ENCODE measurements at regions not wholly inside any gene's neighbourhood (a gene's known extent, or its start where the extent isn't known, plus 50 kb on each side); places are given as distances from the start of the nearest gene placed in this dataset.
A peak's percentile ranks its signal among the peaks of the same experiment; 100 is the strongest.

- Histone ChIP-seq H2AFZ (ENCODE audit: low read length) (no peak overlapping the region), H3K4me2 (ENCODE audit: low read depth, low read length) (no peak overlapping the region), H3K36me3 (replicated peaks in 1 of 2; ENCODE audit: control insufficient read depth in 1 of 2, insufficient read depth in 2 of 2, low read length in 2 of 2) (no peaks in the 10 kb centered on the region), H3K27ac (ENCODE audit: extremely low read length, insufficient read depth, low read length) (no peak overlapping the region), H4K20me1 (ENCODE audit: insufficient read depth, low read length) (no peaks in the 10 kb centered on the region), H3K4me1 (ENCODE audit: insufficient read depth, low read length) (peaks cover 2% of the 10 kb centered on the region), H3K9me3 (ENCODE audit: low read length) (no peaks in the 10 kb centered on the region), H3K27me3 (ENCODE audit: control insufficient read depth in 1 of 2, insufficient read depth in 2 of 2, low read length in 2 of 2) (no peaks in the 10 kb centered on the region), H3K9ac (ENCODE audit: insufficient read depth, low read depth, low read length) (no peak overlapping the region), H3K4me3 (replicated peaks in 1 of 3; ENCODE audit: insufficient read depth in 1 of 3, low read depth in 2 of 3, low read length in 3 of 3) (no peak overlapping the region), H3K79me2 (ENCODE audit: insufficient read depth, low read length) (peaks cover under 1% of the 10 kb centered on the region)
- BruUV-seq (replicated peaks): no TSS peak
- in situ Hi-C loops (cut with HindIII; ENCODE audit: extremely low pct_ligation_motif_present, low pct_unique_long_range_greater_than_20kb) (no loop called here), intact Hi-C loops (cut with micrococcal nuclease; ENCODE audit: unreplicated experiment) (no loop called here)
- no peak for TF ChIP-seq ZNF784 (CRISPR knock-in tag; IDR thresholded peaks at IDR 0.05; ENCODE audit: borderline replicate concordance)
- no peak for TF ChIP-seq NONO (IDR thresholded peaks at IDR 0.05)
- TF ChIP-seq NONO (CRISPR knock-in tag; conservative IDR thresholded peaks at IDR 0.05): 0 out of 2 replicates have a peak, but pooled peaks have one; percentile 27
- WGBS (ENCODE audit: low lambda C conversion rate): no CpG with 5 or more reads among the region's 8 CpGs
- ChIA-PET CTCF (ENCODE audit: low intra/inter-chr PET ratio, low total read pairs) (no interaction called here), POLR2A (no interaction called here)
- FAIRE-seq: no peak
- peak; percentile 24; the same call in 1 of the 3 replicates for ATAC-seq
- no peak for DNase-seq (ENCODE audit: low spot score)
Measured at GRCh38 chr9:32010322-32010721, 374.1 kb upstream of the ACO1 start.

- in situ Hi-C loops (cut with HindIII; ENCODE audit: extremely low pct_ligation_motif_present, low pct_unique_long_range_greater_than_20kb): no loop called here
- 96% methylated on average over 2 of the region's 2 CpGs for WGBS (ENCODE audit: low lambda C conversion rate)
Measured at GRCh38 chr9:32011049-32011448, 373.4 kb upstream of the ACO1 start.

More at GRCh38 chr9:32011049-32011448, 373.4 kb upstream of the ACO1 start:
- H3K4me3 ChIP-seq (replicated peaks in 1 of 3; ENCODE audit: insufficient read depth in 1 of 3, low read depth in 2 of 3, low read length in 3 of 3): no peak overlapping the region
- no peak overlapping the region for H3K27ac ChIP-seq (ENCODE audit: extremely low read length, insufficient read depth, low read length)
- H3K9me3 ChIP-seq (ENCODE audit: low read length): no peaks in the 10 kb centered on the region
- H3K27me3 ChIP-seq (ENCODE audit: control insufficient read depth in 1 of 2, insufficient read depth in 2 of 2, low read length in 2 of 2): no peaks in the 10 kb centered on the region
- H4K20me1 ChIP-seq (ENCODE audit: insufficient read depth, low read length): no peaks in the 10 kb centered on the region
- FAIRE-seq (no peak), DNase-seq (ENCODE audit: low spot score) (no peak), ATAC-seq (peak; percentile 78)
- H3K4me1 ChIP-seq (ENCODE audit: insufficient read depth, low read length): no peaks in the 10 kb centered on the region
- TF ChIP-seq DMAP1 (CRISPR knock-in tag; IDR thresholded peaks at IDR 0.05) (no peak), ZBTB43 (CRISPR knock-in tag; conservative IDR thresholded peaks at IDR 0.05) (no peak), PBX3 (CRISPR knock-in tag; IDR thresholded peaks at IDR 0.05; ENCODE audit: borderline replicate concordance) (no peak), ZNF501 (CRISPR knock-in tag; IDR thresholded peaks at IDR 0.05) (no peak), ZZZ3 (CRISPR knock-in tag; IDR thresholded peaks at IDR 0.05; ENCODE audit: borderline replicate concordance) (no peak), ZBTB33 (CRISPR knock-in tag; IDR thresholded peaks at IDR 0.05) (no peak), NCOA2 (CRISPR knock-in tag; IDR thresholded peaks at IDR 0.05) (no peak), KAT2B (IDR thresholded peaks at IDR 0.05; ENCODE audit: borderline replicate concordance, low read depth, low read length) (no peak), NFYB (CRISPR knock-in tag; IDR thresholded peaks at IDR 0.05) (0 out of 2 replicates have a peak, but pooled peaks have one; percentile 16)
- POLR2A ChIA-PET: no interaction called here
- BruUV-seq (replicated peaks): no TSS peak
- CTCF ChIA-PET (ENCODE audit: low intra/inter-chr PET ratio, low total read pairs): no interaction called here
- H3K79me2 ChIP-seq (ENCODE audit: insufficient read depth, low read length): no peaks in the 10 kb centered on the region
- no peak overlapping the region for H3K4me2 ChIP-seq (ENCODE audit: low read depth, low read length)
- H2AFZ ChIP-seq (ENCODE audit: low read length): no peak overlapping the region
- no peak overlapping the region for H3K9ac ChIP-seq (ENCODE audit: insufficient read depth, low read depth, low read length)
- H3K36me3 ChIP-seq (replicated peaks in 1 of 2; ENCODE audit: control insufficient read depth in 1 of 2, insufficient read depth in 2 of 2, low read length in 2 of 2): no peaks in the 10 kb centered on the region
- intact Hi-C loops (cut with micrococcal nuclease; ENCODE audit: unreplicated experiment): no loop called here
